ENCODE measurements at regions not wholly inside any gene's neighbourhood (a gene's known extent, or its start where the extent isn't known, plus 50 kb on each side); places are given as distances from the start of the nearest gene placed in this dataset.

GRCh38 chr5:27389696-27390095 is 351.3 kb upstream of the CDH9 start:
- ATAC-seq: no peak
- Mint-ChIP-seq H3K4me1 (no peaks in the 10 kb centered on the region), H3K27me3 (no peaks in the 10 kb centered on the region), H3K27ac (no peak overlapping the region), H3K4me3 (no peak overlapping the region), H3K36me3 (ENCODE audit: low read depth) (no peaks in the 10 kb centered on the region)
- no peaks in the 10 kb centered on the region for H3K9me3 ChIP-seq (ENCODE audit: control insufficient read depth, low read length, poor library complexity, severe bottlenecking)
- no peak for DNase-seq

GRCh38 chr5:27388755-27389154 is 350.4 kb upstream of the CDH9 start:
- no peaks in the 10 kb centered on the region for H3K4me1 Mint-ChIP-seq
- H3K27ac Mint-ChIP-seq: no peak overlapping the region
- no peak for DNase-seq
- no peak for ATAC-seq
- no peak overlapping the region for H3K4me3 Mint-ChIP-seq
- H3K27me3 Mint-ChIP-seq: no peaks in the 10 kb centered on the region
- no peaks in the 10 kb centered on the region for H3K36me3 Mint-ChIP-seq (ENCODE audit: low read depth)
- H3K9me3 ChIP-seq (ENCODE audit: control insufficient read depth, low read length, poor library complexity, severe bottlenecking): no peaks in the 10 kb centered on the region

GRCh38 chr5:27387535-27388073 is 349.2 kb upstream of the CDH9 start:
- Mint-ChIP-seq H3K27ac (no peak overlapping the region), H3K27me3 (no peaks in the 10 kb centered on the region), H3K4me3 (no peak overlapping the region), H3K4me1 (no peaks in the 10 kb centered on the region), H3K36me3 (ENCODE audit: low read depth) (no peaks in the 10 kb centered on the region)
- no peak for ATAC-seq
- DNase-seq: no peak
- H3K9me3 ChIP-seq (ENCODE audit: control insufficient read depth, low read length, poor library complexity, severe bottlenecking): no peaks in the 10 kb centered on the region

- H3K9me3 ChIP-seq (ENCODE audit: control insufficient read depth, low read length, poor library complexity, severe bottlenecking): no peaks in the 10 kb centered on the region
- Mint-ChIP-seq H3K36me3 (ENCODE audit: low read depth) (no peaks in the 10 kb centered on the region), H3K4me3 (no peak overlapping the region), H3K27me3 (no peaks in the 10 kb centered on the region), H3K27ac (no peak overlapping the region), H3K4me1 (no peaks in the 10 kb centered on the region)
- ATAC-seq (no peak), DNase-seq (no peak)
These were observed 343.3 kb upstream of the CDH9 start for GRCh38 chr5:27381686-27382085.

GRCh38 chr5:27377626-27378025 is 339.2 kb upstream of the CDH9 start:
- Mint-ChIP-seq H3K36me3 (ENCODE audit: low read depth) (no peaks in the 10 kb centered on the region), H3K27me3 (no peaks in the 10 kb centered on the region), H3K4me3 (no peak overlapping the region), H3K4me1 (no peaks in the 10 kb centered on the region), H3K27ac (no peak overlapping the region)
- H3K9me3 ChIP-seq (ENCODE audit: control insufficient read depth, low read length, poor library complexity, severe bottlenecking): no peaks in the 10 kb centered on the region
- ATAC-seq (no peak), DNase-seq (no peak)

- no peaks in the 10 kb centered on the region for H3K36me3 Mint-ChIP-seq (ENCODE audit: low read depth)
- no peaks in the 10 kb centered on the region for H3K27me3 Mint-ChIP-seq
- DNase-seq (no peak), ATAC-seq (no peak)
- no peaks in the 10 kb centered on the region for H3K9me3 ChIP-seq (ENCODE audit: control insufficient read depth, low read length, poor library complexity, severe bottlenecking)
- H3K27ac Mint-ChIP-seq: no peak overlapping the region
- no peak overlapping the region for H3K4me3 Mint-ChIP-seq
- no peaks in the 10 kb centered on the region for H3K4me1 Mint-ChIP-seq
These were observed 315.6 kb upstream of the CDH9 start for GRCh38 chr5:27353970-27354369.

GRCh38 chr5:27353540-27353939 is 315.2 kb upstream of the CDH9 start:
- H3K9me3 ChIP-seq (ENCODE audit: control insufficient read depth, low read length, poor library complexity, severe bottlenecking): no peaks in the 10 kb centered on the region
- DNase-seq (no peak), ATAC-seq (no peak)
- H3K36me3 Mint-ChIP-seq (ENCODE audit: low read depth): no peaks in the 10 kb centered on the region
- no peaks in the 10 kb centered on the region for H3K4me1 Mint-ChIP-seq
- H3K4me3 Mint-ChIP-seq: no peak overlapping the region
- H3K27me3 Mint-ChIP-seq: no peaks in the 10 kb centered on the region
- H3K27ac Mint-ChIP-seq: no peak overlapping the region

- H3K27me3 Mint-ChIP-seq: no peaks in the 10 kb centered on the region
- DNase-seq: no peak
- no peaks in the 10 kb centered on the region for H3K9me3 ChIP-seq (ENCODE audit: control insufficient read depth, low read length, poor library complexity, severe bottlenecking)
- ATAC-seq: no peak
- H3K4me1 Mint-ChIP-seq: no peaks in the 10 kb centered on the region
- H3K4me3 Mint-ChIP-seq: no peak overlapping the region
- no peaks in the 10 kb centered on the region for H3K36me3 Mint-ChIP-seq (ENCODE audit: low read depth)
- no peak overlapping the region for H3K27ac Mint-ChIP-seq
These were observed 303.0 kb upstream of the CDH9 start for GRCh38 chr5:27341342-27341741.

GRCh38 chr5:27336817-27337216 is 298.4 kb upstream of the CDH9 start:
- Mint-ChIP-seq H3K36me3 (ENCODE audit: low read depth) (no peaks in the 10 kb centered on the region), H3K4me1 (no peaks in the 10 kb centered on the region), H3K27me3 (no peaks in the 10 kb centered on the region), H3K4me3 (no peak overlapping the region), H3K27ac (no peak overlapping the region)
- H3K9me3 ChIP-seq (ENCODE audit: control insufficient read depth, low read length, poor library complexity, severe bottlenecking): no peaks in the 10 kb centered on the region
- DNase-seq: no peak
- ATAC-seq: no peak

- H3K9me3 ChIP-seq (ENCODE audit: control insufficient read depth, low read length, poor library complexity, severe bottlenecking): no peaks in the 10 kb centered on the region
- H3K36me3 Mint-ChIP-seq (ENCODE audit: low read depth): no peaks in the 10 kb centered on the region
- DNase-seq (no peak), ATAC-seq (no peak)
- H3K27me3 Mint-ChIP-seq: no peaks in the 10 kb centered on the region
- no peaks in the 10 kb centered on the region for H3K4me1 Mint-ChIP-seq
- no peak overlapping the region for H3K27ac Mint-ChIP-seq
- no peak overlapping the region for H3K4me3 Mint-ChIP-seq
These were observed 290.1 kb upstream of the CDH9 start for GRCh38 chr5:27328480-27328879.

- H3K9me3 ChIP-seq (ENCODE audit: control insufficient read depth, low read length, poor library complexity, severe bottlenecking): no peaks in the 10 kb centered on the region
- H3K27ac Mint-ChIP-seq: no peak overlapping the region
- H3K4me1 Mint-ChIP-seq: no peaks in the 10 kb centered on the region
- no peak overlapping the region for H3K4me3 Mint-ChIP-seq
- no peaks in the 10 kb centered on the region for H3K36me3 Mint-ChIP-seq (ENCODE audit: low read depth)
- DNase-seq (no peak), ATAC-seq (no peak)
- H3K27me3 Mint-ChIP-seq: no peaks in the 10 kb centered on the region
These were observed 287.1 kb upstream of the CDH9 start for GRCh38 chr5:27325513-27325912.

GRCh38 chr5:27318701-27319100 is 280.3 kb upstream of the CDH9 start:
- no peaks in the 10 kb centered on the region for H3K27me3 Mint-ChIP-seq
- H3K9me3 ChIP-seq (ENCODE audit: control insufficient read depth, low read length, poor library complexity, severe bottlenecking): no peaks in the 10 kb centered on the region
- ATAC-seq: no peak
- no peak overlapping the region for H3K27ac Mint-ChIP-seq
- H3K4me3 Mint-ChIP-seq: no peak overlapping the region
- no peaks in the 10 kb centered on the region for H3K4me1 Mint-ChIP-seq
- no peak for DNase-seq
- no peaks in the 10 kb centered on the region for H3K36me3 Mint-ChIP-seq (ENCODE audit: low read depth)

- no peaks in the 10 kb centered on the region for H3K9me3 ChIP-seq (ENCODE audit: control insufficient read depth, low read length, poor library complexity, severe bottlenecking)
- H3K4me1 Mint-ChIP-seq: no peaks in the 10 kb centered on the region
- H3K4me3 Mint-ChIP-seq: no peak overlapping the region
- H3K36me3 Mint-ChIP-seq (ENCODE audit: low read depth): no peaks in the 10 kb centered on the region
- H3K27me3 Mint-ChIP-seq: no peaks in the 10 kb centered on the region
- ATAC-seq: no peak
- DNase-seq: no peak
- no peak overlapping the region for H3K27ac Mint-ChIP-seq
These were observed 277.9 kb upstream of the CDH9 start for GRCh38 chr5:27316271-27316650.

- H3K4me3 Mint-ChIP-seq: no peak overlapping the region
- no peaks in the 10 kb centered on the region for H3K9me3 ChIP-seq (ENCODE audit: control insufficient read depth, low read length, poor library complexity, severe bottlenecking)
- H3K36me3 Mint-ChIP-seq (ENCODE audit: low read depth): no peaks in the 10 kb centered on the region
- H3K27ac Mint-ChIP-seq: no peak overlapping the region
- DNase-seq (no peak), ATAC-seq (no peak)
- no peaks in the 10 kb centered on the region for H3K27me3 Mint-ChIP-seq
- no peaks in the 10 kb centered on the region for H3K4me1 Mint-ChIP-seq
These were observed 277.2 kb upstream of the CDH9 start for GRCh38 chr5:27315363-27316270.
